ENCODE measurements at regions not wholly inside any gene's neighbourhood (a gene's known extent, or its start where the extent isn't known, plus 50 kb on each side); places are given as distances from the start of the nearest gene placed in this dataset.

DNA sequence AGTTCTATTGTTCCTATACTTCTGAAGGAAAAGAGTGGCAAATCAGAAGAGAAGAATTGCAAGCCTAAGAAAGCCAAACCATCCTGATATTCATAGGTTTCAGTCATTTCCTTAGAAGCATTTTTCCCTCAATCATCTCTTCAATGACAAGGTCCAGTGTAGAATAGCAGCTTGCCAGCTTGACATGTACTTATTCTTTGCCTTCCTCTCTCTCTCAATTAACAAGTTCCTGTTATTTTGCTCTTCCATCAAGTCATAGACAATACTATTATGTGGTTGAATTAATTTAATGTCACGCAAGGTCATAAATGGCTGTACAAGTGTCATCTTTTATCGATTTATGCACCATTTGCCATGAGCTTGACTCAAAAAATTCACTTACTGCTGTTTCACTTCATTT is 216.3 kb upstream of the MBL2 start:
- Histone ChIP-seq H3K9ac (ENCODE audit: low read length) (no peak overlapping the region), H3K4me3 (ENCODE audit: low read depth, low read length, poor library complexity, severe bottlenecking) (no peak overlapping the region), H3K27me3 (ENCODE audit: insufficient read depth, low read length) (no peaks in the 10 kb centered on the region), H3K9me2 (ENCODE audit: low read depth, low read length) (no peaks in the 10 kb centered on the region), H3K4me2 (ENCODE audit: low read length) (no peak overlapping the region), H4K20me1 (ENCODE audit: insufficient read depth, low read length) (no peaks in the 10 kb centered on the region), H3K9me3 (ENCODE audit: low read length) (no peaks in the 10 kb centered on the region), H2AFZ (ENCODE audit: low read length) (no peak overlapping the region), H3K27ac (ENCODE audit: low read depth, low read length, poor library complexity, severe bottlenecking) (no peak overlapping the region), H3K36me3 (ENCODE audit: insufficient read depth, low read length) (no peaks in the 10 kb centered on the region), H3K4me1 (ENCODE audit: insufficient read depth, low read length, severe bottlenecking) (no peaks in the 10 kb centered on the region), H3F3A (ENCODE audit: insufficient read depth, low read length) (no peaks in the 10 kb centered on the region), H3K79me2 (ENCODE audit: insufficient read depth, low read length) (no peaks in the 10 kb centered on the region)
- TF ChIP-seq EZH2 (IDR thresholded peaks at IDR 0.05; ENCODE audit: borderline replicate concordance, low read length) (no peak), CTCF (IDR thresholded peaks at IDR 0.05; ENCODE audit: low read length) (no peak)

DNA sequence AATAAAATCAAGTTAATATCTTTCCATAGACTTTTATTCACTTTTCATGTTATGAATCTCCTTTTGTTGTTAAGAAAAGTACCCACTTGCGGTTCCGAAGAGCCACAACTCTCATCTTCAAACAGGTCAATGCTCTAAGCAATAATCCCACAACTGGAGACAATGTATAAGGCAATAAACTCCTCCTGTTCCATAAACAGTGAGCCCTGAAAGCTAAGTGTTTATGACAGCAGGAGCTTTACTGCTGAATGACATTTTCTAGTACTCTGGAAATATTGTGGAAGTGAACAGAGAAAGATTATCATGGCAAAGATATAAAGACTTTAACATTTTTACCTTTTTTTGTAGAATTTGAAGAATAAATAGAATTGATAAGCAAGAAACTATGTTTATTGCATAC is 213.5 kb upstream of the MBL2 start:
- Histone ChIP-seq H3K27me3 (ENCODE audit: insufficient read depth, low read length) (no peaks in the 10 kb centered on the region), H3K4me2 (ENCODE audit: low read length) (no peak overlapping the region), H3K36me3 (ENCODE audit: insufficient read depth, low read length) (no peaks in the 10 kb centered on the region), H3K4me1 (ENCODE audit: insufficient read depth, low read length, severe bottlenecking) (no peaks in the 10 kb centered on the region), H3K9me2 (ENCODE audit: low read depth, low read length) (no peaks in the 10 kb centered on the region), H3K9me3 (ENCODE audit: low read length) (no peaks in the 10 kb centered on the region), H2AFZ (ENCODE audit: low read length) (no peak overlapping the region), H3K27ac (ENCODE audit: low read depth, low read length, poor library complexity, severe bottlenecking) (no peak overlapping the region), H3F3A (ENCODE audit: insufficient read depth, low read length) (no peaks in the 10 kb centered on the region), H3K4me3 (ENCODE audit: low read depth, low read length, poor library complexity, severe bottlenecking) (no peak overlapping the region), H4K20me1 (ENCODE audit: insufficient read depth, low read length) (no peaks in the 10 kb centered on the region), H3K79me2 (ENCODE audit: insufficient read depth, low read length) (no peaks in the 10 kb centered on the region), H3K9ac (ENCODE audit: low read length) (no peak overlapping the region)
- TF ChIP-seq CTCF (IDR thresholded peaks at IDR 0.05; ENCODE audit: low read length) = no peak
- TF ChIP-seq EZH2 (IDR thresholded peaks at IDR 0.05; ENCODE audit: borderline replicate concordance, low read length) = no peak

GRCh38 chr10:52984169-52984568 is 211.6 kb upstream of the MBL2 start:
- Histone ChIP-seq H3F3A (ENCODE audit: insufficient read depth, low read length) (no peaks in the 10 kb centered on the region), H3K9me3 (ENCODE audit: low read length) (no peaks in the 10 kb centered on the region), H3K9me2 (ENCODE audit: low read depth, low read length) (no peaks in the 10 kb centered on the region), H3K36me3 (ENCODE audit: insufficient read depth, low read length) (no peaks in the 10 kb centered on the region), H3K4me1 (ENCODE audit: insufficient read depth, low read length, severe bottlenecking) (no peaks in the 10 kb centered on the region), H3K27me3 (ENCODE audit: insufficient read depth, low read length) (no peaks in the 10 kb centered on the region), H3K27ac (ENCODE audit: low read depth, low read length, poor library complexity, severe bottlenecking) (no peak overlapping the region), H3K4me3 (ENCODE audit: low read depth, low read length, poor library complexity, severe bottlenecking) (no peak overlapping the region), H3K9ac (ENCODE audit: low read length) (no peak overlapping the region), H4K20me1 (ENCODE audit: insufficient read depth, low read length) (no peaks in the 10 kb centered on the region), H3K4me2 (ENCODE audit: low read length) (no peak overlapping the region), H2AFZ (ENCODE audit: low read length) (no peak overlapping the region), H3K79me2 (ENCODE audit: insufficient read depth, low read length) (no peaks in the 10 kb centered on the region)
- TF ChIP-seq CTCF (IDR thresholded peaks at IDR 0.05; ENCODE audit: low read length) = no peak
- no peak for TF ChIP-seq EZH2 (IDR thresholded peaks at IDR 0.05; ENCODE audit: borderline replicate concordance, low read length)

Measured in OCI-LY1 (cell line).